NCI-H1048 (cell line): ENCODE measurements at regions not wholly inside any gene's neighbourhood (a gene's known extent, or its start where the extent isn't known, plus 50 kb on each side); places are given as distances from the start of the nearest gene placed in this dataset.
"Not testable (repeated sequence)": the region's sequence is repeated elsewhere in the genome, so short reads cannot be mapped to it uniquely, and the experiment has no call there.

Source experiments
- DNase-seq: peaks from one replicate; lab custom pipeline; 2025; lab: John Stamatoyannopoulos, UW

GRCh38 chr3:81186412-81186811 is 575.0 kb downstream of the GBE1 start:
- no peak for DNase-seq

- not testable (repeated sequence) for DNase-seq
Measured at GRCh38 chr3:81182086-81182875, 579.2 kb downstream of the GBE1 start.

- DNase-seq = no peak
Measured at GRCh38 chr3:81173514-81173913, 587.9 kb downstream of the GBE1 start.

GRCh38 chr3:81170298-81170697 is 591.1 kb downstream of the GBE1 start:
- no peak for DNase-seq

GRCh38 chr3:81164806-81165205 is 596.6 kb downstream of the GBE1 start:
- no peak for DNase-seq

GRCh38 chr3:81161851-81162250 is 599.6 kb downstream of the GBE1 start:
- DNase-seq = no peak

GRCh38 chr3:81161100-81161499 is 600.3 kb downstream of the GBE1 start:
- DNase-seq = no peak

GRCh38 chr3:81154611-81155143 is 606.8 kb downstream of the GBE1 start:
- DNase-seq = no peak

- no peak for DNase-seq
Measured at GRCh38 chr3:81152156-81152555, 609.3 kb downstream of the GBE1 start.

GRCh38 chr3:81132995-81133394 is 628.5 kb downstream of the GBE1 start:
- no peak for DNase-seq

- no peak for DNase-seq
Measured at GRCh38 chr3:81105789-81106488, 655.5 kb downstream of the GBE1 start.

- DNase-seq = no peak
Measured at GRCh38 chr3:81105206-81105605, 656.2 kb downstream of the GBE1 start.

GRCh38 chr3:81097889-81098288 is 663.6 kb downstream of the GBE1 start:
- no peak for DNase-seq

- DNase-seq = no peak
Measured at GRCh38 chr3:81095956-81096355, 665.5 kb downstream of the GBE1 start.

GRCh38 chr3:81094986-81095385 is 666.5 kb downstream of the GBE1 start:
- no peak for DNase-seq

- DNase-seq = no peak
Measured at GRCh38 chr3:81087607-81088006, 673.8 kb downstream of the GBE1 start.

- no peak for DNase-seq
Measured at GRCh38 chr3:81086348-81086747, 675.1 kb downstream of the GBE1 start.

- no peak for DNase-seq
Measured at GRCh38 chr3:81080608-81081007, 680.8 kb downstream of the GBE1 start.

- DNase-seq = no peak
Measured at GRCh38 chr3:81072591-81072990, 688.9 kb downstream of the GBE1 start.

- no peak for DNase-seq
Measured at GRCh38 chr3:81068546-81068945, 692.9 kb downstream of the GBE1 start.

GRCh38 chr3:81063896-81064295 is 697.5 kb downstream of the GBE1 start:
- no peak for DNase-seq

GRCh38 chr3:81051133-81051532 is 710.3 kb downstream of the GBE1 start:
- not testable (repeated sequence) for DNase-seq

GRCh38 chr3:81048058-81048665 is 713.3 kb downstream of the GBE1 start:
- no peak for DNase-seq
